Body of pancreas (tissue), 4 donors: ENCODE measurements at regions not wholly inside any gene's neighbourhood (a gene's known extent, or its start where the extent isn't known, plus 50 kb on each side); places are given as distances from the start of the nearest gene placed in this dataset.

Experiments
- ATAC-seq: fragments of 150-250 bp; one replicate; pipeline ENCODE4 v1.9.1; 2016
- DNase-seq, 4 donors: peaks; one replicate each; pipeline ENCODE4 v3.0.0-alpha.2; 2019
- H3K27ac ChIP-seq, 4 donors: fragments of 200-600 bp; sonication (generic); 1 replicate in 3 of 4; 2 replicates in 1 of 4; pipeline versions ENCODE4 v1.5.1 to v1.6.1; 2016 to 2019; ENCODE audit warnings: mild to moderate bottlenecking in 1 of 4, mixed read lengths in 1 of 4, moderate library complexity in 1 of 4
- H3K27me3 ChIP-seq, 2 donors: fragments of 200-600 bp; sonication (generic); one replicate each; pipeline ENCODE4 v1.6.0; 2016; ENCODE audit warnings: mild to moderate bottlenecking in 1 of 2
- H3K36me3 ChIP-seq, 2 donors: fragments of 200-600 bp; sonication (generic); replicated peaks in 1 of 2; 2 replicates each; pipeline ENCODE4 v1.5.1; 2016; ENCODE audit warnings: low read depth in 2 of 2; ENCODE audit not compliant: insufficient read depth in 1 of 2
- H3K4me1 ChIP-seq: fragments of 200-600 bp; sonication (generic); one replicate; pipeline ENCODE4 v1.6.0; 2016
- H3K4me3 ChIP-seq, 2 donors: fragments of 200-600 bp; sonication (generic); 1 replicate in 1 of 2; 2 replicates in 1 of 2; pipeline ENCODE4 v1.5.1; 2016 to 2019
- H3K9me3 ChIP-seq, 3 donors: fragments of 200-600 bp; sonication (generic); 1 replicate in 2 of 3; 2 replicates in 1 of 3; pipeline ENCODE4 v1.5.1; 2016
- POLR2A ChIP-seq, 3 donors: fragments of 450-650 bp; IDR thresholded peaks; one replicate each; pipeline ENCODE4 v1.6.1; 2016; ENCODE audit warnings: antibody characterized with exemption in 3 of 3, mild to moderate bottlenecking in 2 of 3
- WGBS, 2 donors: methylation state at CpG; one replicate each; pipeline ENCODE4 v1.1.5; 2017; 5-methylcytosine and 5-hydroxymethylcytosine counted together
- intact Hi-C: fragments of 100-400 bp; cut with DNase I; formaldehyde crosslinking; loops from one replicate; pipeline ENCODE4 v1.15.1; 2023
- TF ChIP-seq, protein P1 (sequence below), 7 experiments: fragments of 450-650 bp in 4 of 7; fragments of 200-600 bp in 3 of 7; sonication (generic) in 3 of 7; IDR thresholded peaks; one replicate each; pipeline ENCODE4 v1.5.1; 2016 to 2019; ENCODE audit warnings: antibody characterized with exemption in 7 of 7

DNA sequence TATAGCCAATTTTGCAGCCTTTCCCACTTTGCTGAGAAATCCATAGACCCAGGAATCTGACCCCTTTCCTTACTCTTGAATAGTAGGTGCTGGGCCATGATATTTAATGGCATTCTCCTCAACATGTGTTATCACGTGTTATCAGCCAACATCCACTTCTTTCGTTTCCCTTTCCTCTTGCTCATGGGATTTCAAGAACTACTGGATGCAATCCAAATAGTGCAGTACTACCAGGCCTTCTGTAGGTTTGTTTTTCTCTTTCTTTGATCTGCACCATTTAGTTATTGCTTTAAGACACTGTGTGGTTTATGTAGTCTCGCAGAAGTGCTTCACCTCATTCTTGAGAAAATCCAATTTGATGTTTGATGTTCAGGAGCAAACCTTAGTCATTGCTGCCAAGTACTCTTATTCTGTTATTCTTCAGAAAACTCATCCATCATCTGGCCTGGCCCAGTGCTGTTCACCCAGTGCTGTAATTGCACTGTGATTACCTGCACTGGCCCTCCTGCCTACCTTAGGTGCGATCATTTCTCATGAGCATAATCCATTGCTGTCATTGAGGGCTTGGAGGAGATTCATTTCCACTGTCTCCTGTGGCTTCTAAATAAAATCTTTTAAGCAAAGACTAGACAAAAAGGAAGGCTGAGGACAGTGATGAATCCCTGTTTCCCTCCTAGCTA lies 315.3 kb downstream of the BMPER start:
- no peak for TF ChIP-seq POLR2A (IDR thresholded peaks at IDR 0.05)
- TF ChIP-seq, protein P1, sequence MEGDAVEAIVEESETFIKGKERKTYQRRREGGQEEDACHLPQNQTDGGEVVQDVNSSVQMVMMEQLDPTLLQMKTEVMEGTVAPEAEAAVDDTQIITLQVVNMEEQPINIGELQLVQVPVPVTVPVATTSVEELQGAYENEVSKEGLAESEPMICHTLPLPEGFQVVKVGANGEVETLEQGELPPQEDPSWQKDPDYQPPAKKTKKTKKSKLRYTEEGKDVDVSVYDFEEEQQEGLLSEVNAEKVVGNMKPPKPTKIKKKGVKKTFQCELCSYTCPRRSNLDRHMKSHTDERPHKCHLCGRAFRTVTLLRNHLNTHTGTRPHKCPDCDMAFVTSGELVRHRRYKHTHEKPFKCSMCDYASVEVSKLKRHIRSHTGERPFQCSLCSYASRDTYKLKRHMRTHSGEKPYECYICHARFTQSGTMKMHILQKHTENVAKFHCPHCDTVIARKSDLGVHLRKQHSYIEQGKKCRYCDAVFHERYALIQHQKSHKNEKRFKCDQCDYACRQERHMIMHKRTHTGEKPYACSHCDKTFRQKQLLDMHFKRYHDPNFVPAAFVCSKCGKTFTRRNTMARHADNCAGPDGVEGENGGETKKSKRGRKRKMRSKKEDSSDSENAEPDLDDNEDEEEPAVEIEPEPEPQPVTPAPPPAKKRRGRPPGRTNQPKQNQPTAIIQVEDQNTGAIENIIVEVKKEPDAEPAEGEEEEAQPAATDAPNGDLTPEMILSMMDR (IDR thresholded peaks at IDR 0.05): no peak
- H3K4me3 ChIP-seq: no peak overlapping the region
- H3K27ac ChIP-seq: no peak overlapping the region
- no peaks in the 10 kb centered on the region for H3K4me1 ChIP-seq
- no peaks in the 10 kb centered on the region for H3K9me3 ChIP-seq
- no peaks in the 10 kb centered on the region for H3K27me3 ChIP-seq
- intact Hi-C loops: no loop called here
- WGBS, 2 donors: 50 to 66% methylated on average over 4 of the region's 4 CpGs
- DNase-seq (no peak), ATAC-seq (no peak)
- H3K36me3 ChIP-seq: no peaks in the 10 kb centered on the region

- H3K27ac ChIP-seq: no peak overlapping the region
- DNase-seq: no peak
- no peak for ATAC-seq
- no peaks in the 10 kb centered on the region for H3K36me3 ChIP-seq
- TF ChIP-seq, protein P1 (IDR thresholded peaks at IDR 0.05): no peak
- no peak for TF ChIP-seq POLR2A (IDR thresholded peaks at IDR 0.05)
- H3K9me3 ChIP-seq: no peaks in the 10 kb centered on the region
- H3K4me3 ChIP-seq: no peak overlapping the region
- no peaks in the 10 kb centered on the region for H3K27me3 ChIP-seq
- intact Hi-C loops: no loop called here
- H3K4me1 ChIP-seq: no peaks in the 10 kb centered on the region
These were observed 317.0 kb downstream of the BMPER start for GRCh38 chr7:34222316-34222715.

GRCh38 chr7:34222722-34223121 lies 317.4 kb downstream of the BMPER start:
- H3K4me3 ChIP-seq: no peak overlapping the region
- ATAC-seq (no peak), DNase-seq (no peak)
- 25 to 30% methylated on average over 1 of the region's 1 CpG for WGBS, 2 donors
- intact Hi-C loops: no loop called here
- TF ChIP-seq, protein P1 (IDR thresholded peaks at IDR 0.05): no peak
- no peak for TF ChIP-seq POLR2A (IDR thresholded peaks at IDR 0.05)
- H3K4me1 ChIP-seq: no peaks in the 10 kb centered on the region
- H3K27ac ChIP-seq: no peak overlapping the region
- H3K36me3 ChIP-seq: no peaks in the 10 kb centered on the region
- no peaks in the 10 kb centered on the region for H3K27me3 ChIP-seq
- H3K9me3 ChIP-seq: no peaks in the 10 kb centered on the region

- DNase-seq (no peak), ATAC-seq (no peak)
- Histone ChIP-seq H3K27ac (no peak overlapping the region), H3K9me3 (no peaks in the 10 kb centered on the region), H3K36me3 (no peaks in the 10 kb centered on the region), H3K27me3 (no peaks in the 10 kb centered on the region), H3K4me3 (no peak overlapping the region), H3K4me1 (no peaks in the 10 kb centered on the region)
- 20 to 45% methylated on average over 1 of the region's 1 CpG for WGBS, 2 donors
- TF ChIP-seq POLR2A (IDR thresholded peaks at IDR 0.05): no peak
- TF ChIP-seq, protein P1 (IDR thresholded peaks at IDR 0.05): no peak
- intact Hi-C loops: no loop called here
These were observed 318.9 kb downstream of the BMPER start for GRCh38 chr7:34224281-34224680.

GRCh38 chr7:34225193-34225592 lies 319.9 kb downstream of the BMPER start:
- Histone ChIP-seq H3K4me3 (no peak overlapping the region), H3K4me1 (no peaks in the 10 kb centered on the region), H3K36me3 (no peaks in the 10 kb centered on the region), H3K27me3 (no peaks in the 10 kb centered on the region), H3K27ac (no peak overlapping the region), H3K9me3 (no peaks in the 10 kb centered on the region)
- DNase-seq: no peak
- intact Hi-C loops: no loop called here
- 37 to 49% methylated on average over 5 of the region's 5 CpGs for WGBS, 2 donors
- no peak for TF ChIP-seq POLR2A (IDR thresholded peaks at IDR 0.05)
- TF ChIP-seq, protein P1 (IDR thresholded peaks at IDR 0.05): no peak
- ATAC-seq: no peak
